ENCODE measurements at regions not wholly inside any gene's neighbourhood (a gene's known extent, or its start where the extent isn't known, plus 50 kb on each side); places are given as distances from the start of the nearest gene placed in this dataset.

DNA sequence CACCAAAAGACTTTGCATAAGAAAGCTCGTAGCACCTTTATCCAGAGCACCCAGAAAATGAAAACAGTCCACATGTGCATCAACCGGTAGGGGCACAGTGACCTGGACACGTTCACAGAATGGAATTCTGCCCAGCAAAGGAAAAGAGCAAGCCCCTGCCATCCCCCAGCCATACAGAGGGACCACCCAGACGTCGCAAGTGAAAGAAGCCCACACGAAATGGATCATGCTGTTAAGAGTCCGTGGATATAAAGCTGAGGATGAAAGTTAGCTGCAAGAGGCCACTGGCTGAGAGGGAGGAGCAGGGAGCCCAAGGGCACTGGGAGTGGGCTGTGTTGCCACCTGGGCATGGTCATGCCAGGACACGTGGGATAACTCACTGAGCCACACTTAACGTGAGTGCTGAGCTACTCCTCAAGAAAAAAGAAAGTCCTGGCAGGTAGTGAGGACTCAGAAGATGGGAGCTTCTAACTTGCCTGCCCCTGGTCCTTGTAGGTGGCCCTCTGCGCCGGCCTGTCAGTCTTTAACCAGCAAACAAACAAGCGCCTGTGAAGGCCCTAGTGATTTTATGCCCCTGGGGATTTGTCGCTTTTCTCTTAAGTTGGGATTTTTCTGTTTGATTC lies 190.7 kb downstream of the C16orf95 start:
- no peaks in the 10 kb centered on the region for H3K36me3 ChIP-seq (ENCODE audit: control insufficient read depth in 2 of 2, insufficient read depth in 2 of 2, low read length in 1 of 2)
- no TSS peak for BruUV-seq (replicated peaks)
- no peak for TF ChIP-seq GATAD2B (conservative IDR thresholded peaks at IDR 0.05; ENCODE audit: low read depth)
- TF ChIP-seq, protein P1, sequence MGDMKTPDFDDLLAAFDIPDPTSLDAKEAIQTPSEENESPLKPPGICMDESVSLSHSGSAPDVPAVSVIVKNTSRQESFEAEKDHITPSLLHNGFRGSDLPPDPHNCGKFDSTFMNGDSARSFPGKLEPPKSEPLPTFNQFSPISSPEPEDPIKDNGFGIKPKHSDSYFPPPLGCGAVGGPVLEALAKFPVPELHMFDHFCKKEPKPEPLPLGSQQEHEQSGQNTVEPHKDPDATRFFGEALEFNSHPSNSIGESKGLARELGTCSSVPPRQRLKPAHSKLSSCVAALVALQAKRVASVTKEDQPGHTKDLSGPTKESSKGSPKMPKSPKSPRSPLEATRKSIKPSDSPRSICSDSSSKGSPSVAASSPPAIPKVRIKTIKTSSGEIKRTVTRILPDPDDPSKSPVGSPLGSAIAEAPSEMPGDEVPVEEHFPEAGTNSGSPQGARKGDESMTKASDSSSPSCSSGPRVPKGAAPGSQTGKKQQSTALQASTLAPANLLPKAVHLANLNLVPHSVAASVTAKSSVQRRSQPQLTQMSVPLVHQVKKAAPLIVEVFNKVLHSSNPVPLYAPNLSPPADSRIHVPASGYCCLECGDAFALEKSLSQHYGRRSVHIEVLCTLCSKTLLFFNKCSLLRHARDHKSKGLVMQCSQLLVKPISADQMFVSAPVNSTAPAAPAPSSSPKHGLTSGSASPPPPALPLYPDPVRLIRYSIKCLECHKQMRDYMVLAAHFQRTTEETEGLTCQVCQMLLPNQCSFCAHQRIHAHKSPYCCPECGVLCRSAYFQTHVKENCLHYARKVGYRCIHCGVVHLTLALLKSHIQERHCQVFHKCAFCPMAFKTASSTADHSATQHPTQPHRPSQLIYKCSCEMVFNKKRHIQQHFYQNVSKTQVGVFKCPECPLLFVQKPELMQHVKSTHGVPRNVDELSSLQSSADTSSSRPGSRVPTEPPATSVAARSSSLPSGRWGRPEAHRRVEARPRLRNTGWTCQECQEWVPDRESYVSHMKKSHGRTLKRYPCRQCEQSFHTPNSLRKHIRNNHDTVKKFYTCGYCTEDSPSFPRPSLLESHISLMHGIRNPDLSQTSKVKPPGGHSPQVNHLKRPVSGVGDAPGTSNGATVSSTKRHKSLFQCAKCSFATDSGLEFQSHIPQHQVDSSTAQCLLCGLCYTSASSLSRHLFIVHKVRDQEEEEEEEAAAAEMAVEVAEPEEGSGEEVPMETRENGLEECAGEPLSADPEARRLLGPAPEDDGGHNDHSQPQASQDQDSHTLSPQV (IDR thresholded peaks at IDR 0.05): no peak
- TF ChIP-seq STAT1 (conservative IDR thresholded peaks at IDR 0.05): no peak
- no peak for TF ChIP-seq HDGF (IDR thresholded peaks at IDR 0.05)
- no peak for TF ChIP-seq CHD4 (IDR thresholded peaks at IDR 0.05)
- TF ChIP-seq, protein P2, sequence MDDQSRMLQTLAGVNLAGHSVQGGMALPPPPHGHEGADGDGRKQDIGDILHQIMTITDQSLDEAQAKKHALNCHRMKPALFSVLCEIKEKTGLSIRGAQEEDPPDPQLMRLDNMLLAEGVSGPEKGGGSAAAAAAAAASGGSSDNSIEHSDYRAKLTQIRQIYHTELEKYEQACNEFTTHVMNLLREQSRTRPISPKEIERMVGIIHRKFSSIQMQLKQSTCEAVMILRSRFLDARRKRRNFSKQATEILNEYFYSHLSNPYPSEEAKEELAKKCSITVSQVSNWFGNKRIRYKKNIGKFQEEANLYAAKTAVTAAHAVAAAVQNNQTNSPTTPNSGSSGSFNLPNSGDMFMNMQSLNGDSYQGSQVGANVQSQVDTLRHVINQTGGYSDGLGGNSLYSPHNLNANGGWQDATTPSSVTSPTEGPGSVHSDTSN (IDR thresholded peaks at IDR 0.05; ENCODE audit: insufficient replicate concordance, low read depth, low read length): no peak
- no peak for TF ChIP-seq ZSCAN29 (IDR thresholded peaks at IDR 0.05)
- TF ChIP-seq BACH1 (IDR thresholded peaks at IDR 0.05; ENCODE audit: borderline replicate concordance): no peak
- TF ChIP-seq MYC (IDR thresholded peaks at IDR 0.05; ENCODE audit: insufficient read depth, insufficient read length, insufficient replicate concordance, low read length, severe bottlenecking): no peak
- TF ChIP-seq SIX5 (IDR thresholded peaks at IDR 0.05; ENCODE audit: low read depth, low read length, severe bottlenecking): no peak
- no peak for TF ChIP-seq PAX5 (IDR thresholded peaks at IDR 0.05; ENCODE audit: borderline replicate concordance, low read depth, low read length)
- no peak overlapping the region for H2AFZ ChIP-seq (ENCODE audit: control insufficient read depth, low read depth, low read length)
- ChIA-PET POLR2A (no interaction called here), CTCF (no interaction called here), SMC1A (ENCODE audit: uncharacterized antibody, unreplicated experiment) (no interaction called here), RAD21 (ENCODE audit: unreplicated experiment) (no interaction called here)
- no peak overlapping the region for H3K27ac ChIP-seq (ENCODE audit: control insufficient read depth, insufficient read depth)
- ATAC-seq: no peak
- in situ Hi-C loops (cut with MboI): no loop called here
- no peaks in the 10 kb centered on the region for H3K79me2 ChIP-seq (ENCODE audit: control insufficient read depth, insufficient read depth, low read length)
- DNase-seq (ENCODE audit: low read depth, low spot score): no peak
- 27% methylated on average over 13 of the region's 13 CpGs for WGBS (ENCODE audit: insufficient coverage, insufficient replicate concordance, low lambda C conversion rate, missing lambda C conversion rate)
- H3K4me2 ChIP-seq (ENCODE audit: control insufficient read depth, insufficient read depth): no peak overlapping the region
- no peaks in the 10 kb centered on the region for H3K4me1 ChIP-seq (ENCODE audit: control insufficient read depth, insufficient read depth, low read length)
- H3K9ac ChIP-seq (ENCODE audit: control insufficient read depth, insufficient read depth, low read length): no peak overlapping the region
- H4K20me1 ChIP-seq (ENCODE audit: control insufficient read depth, insufficient read depth): no peaks in the 10 kb centered on the region
- no peak overlapping the region for H3K4me3 ChIP-seq
- no peak for FAIRE-seq
- no peaks in the 10 kb centered on the region for H3K27me3 ChIP-seq (replicated peaks in 1 of 2; ENCODE audit: control insufficient read depth in 2 of 2, insufficient read depth in 2 of 2, low read length in 1 of 2)
- intact Hi-C loops (cut with micrococcal nuclease; ENCODE audit: unreplicated experiment): no loop called here
- H3K9me3 ChIP-seq (replicated peaks; ENCODE audit: control insufficient read depth, insufficient read depth, low read length): no peaks in the 10 kb centered on the region; the same call in 2 of the 3 replicates
